Upper lobe of left lung (tissue), 6 donors: ENCODE measurements at regions not wholly inside any gene's neighbourhood (a gene's known extent, or its start where the extent isn't known, plus 50 kb on each side); places are given as distances from the start of the nearest gene placed in this dataset.

Experiments used
- ATAC-seq, 2 donors: fragments of 200-7000 bp; cut with Tn5 transposase; one replicate each; pipeline ENCODE4 v1.9.1; 2022; ENCODE audit warnings: mild to moderate bottlenecking in 2 of 2, moderate library complexity in 2 of 2; ENCODE audit not compliant: low FRiP score in 2 of 2
- DNase-seq, 2 donors: peaks; one replicate each; pipeline ENCODE4 v3.0.0-alpha.2; 2019 to 2020
- H3K27ac ChIP-seq, 4 donors: fragments of 200-600 bp; sonication (generic); one replicate each; pipeline ENCODE4 v1.5.1; 2016 to 2019
- H3K27me3 ChIP-seq, 4 donors: fragments of 200-600 bp; sonication (generic); one replicate each; pipeline ENCODE4 v1.5.1; 2017 to 2019
- H3K36me3 ChIP-seq, 4 donors: fragments of 200-600 bp; sonication (generic); one replicate each; pipeline ENCODE4 v1.5.1; 2016 to 2019
- H3K4me1 ChIP-seq, 4 donors: fragments of 200-600 bp; sonication (generic); one replicate each; pipeline ENCODE4 v1.5.1; 2018 to 2019
- H3K4me3 ChIP-seq, 4 donors: fragments of 200-600 bp; sonication (generic); one replicate each; pipeline ENCODE4 v1.5.1; 2017 to 2019; ENCODE audit warnings: mild to moderate bottlenecking in 2 of 4, moderate library complexity in 1 of 4
- H3K9me3 ChIP-seq, 4 donors: fragments of 200-600 bp; sonication (generic); one replicate each; pipeline ENCODE4 v1.5.1; 2018 to 2019
- CTCF ChIP-seq, 6 experiments: fragments of 450-650 bp in 4 of 6; fragments of 200-600 bp in 2 of 6; sonication (generic) in 2 of 6; IDR thresholded peaks; one replicate each; pipeline ENCODE4 v1.5.1; 2016 to 2019; ENCODE audit warnings: antibody characterized with exemption in 6 of 6
- EP300 ChIP-seq, 4 donors: sonication (generic); formaldehyde crosslinking; IDR thresholded peaks; one replicate each; pipeline ENCODE4 v1.5.1; 2017; ENCODE audit warnings: antibody characterized with exemption in 4 of 4, control low read depth in 2 of 4
- POLR2A ChIP-seq, 4 donors: fragments of 450-650 bp; IDR thresholded peaks; one replicate each; pipeline ENCODE4 v1.5.1; 2016 to 2017; ENCODE audit warnings: antibody characterized with exemption in 4 of 4, mild to moderate bottlenecking in 2 of 4
- POLR2AphosphoS5 ChIP-seq, 2 donors: sonication (generic); formaldehyde crosslinking; IDR thresholded peaks; one replicate each; pipeline ENCODE4 v1.5.1; 2017; ENCODE audit warnings: antibody characterized with exemption in 2 of 2
- WGBS, 2 donors: methylation state at CpG; one replicate each; pipeline ENCODE4 v1.1.5; 2017 to 2018; 5-methylcytosine and 5-hydroxymethylcytosine counted together
- donor health status: DM: no; HTN: no; CAD: no; lungs with moderate emphysema.
- donor health status: DM: no; HTN: yes; CAD: no; lungs with severe emphysema.

- Histone ChIP-seq H3K27ac (no peak overlapping the region), H3K36me3 (no peaks in the 10 kb centered on the region), H3K4me1 (no peaks in the 10 kb centered on the region), H3K9me3 (no peaks in the 10 kb centered on the region), H3K4me3 (no peak overlapping the region), H3K27me3 (no peaks in the 10 kb centered on the region)
- no peak for DNase-seq
- ATAC-seq: no peak
- 88 to 97% methylated on average over 10 of the region's 10 CpGs for WGBS, 2 donors
- no peak for TF ChIP-seq POLR2A (IDR thresholded peaks at IDR 0.05)
- no peak for TF ChIP-seq CTCF (IDR thresholded peaks at IDR 0.05)
- TF ChIP-seq EP300 (IDR thresholded peaks at IDR 0.05): no peak
Measured at GRCh38 chr2:16396171-16396570, 269.5 kb downstream of the CYRIA start.

- DNase-seq: no peak
- Histone ChIP-seq H3K9me3 (no peaks in the 10 kb centered on the region), H3K36me3 (no peaks in the 10 kb centered on the region), H3K4me1 (no peaks in the 10 kb centered on the region), H3K27ac (no peak overlapping the region), H3K4me3 (no peak overlapping the region), H3K27me3 (no peaks in the 10 kb centered on the region)
- TF ChIP-seq POLR2A (IDR thresholded peaks at IDR 0.05) (no peak), POLR2AphosphoS5 (IDR thresholded peaks at IDR 0.05) (no peak), CTCF (IDR thresholded peaks at IDR 0.05) (no peak), EP300 (IDR thresholded peaks at IDR 0.05) (no peak)
- no peak for ATAC-seq
- WGBS, 2 donors: 81 to 86% methylated on average over 1 of the region's 1 CpG
Measured at GRCh38 chr2:16395601-16396000, 270.0 kb downstream of the CYRIA start.

GRCh38 chr2:16394986-16395550 is 270.6 kb downstream of the CYRIA start:
- DNase-seq: no peak
- Histone ChIP-seq H3K4me1 (no peaks in the 10 kb centered on the region), H3K27ac (no peak overlapping the region), H3K9me3 (no peaks in the 10 kb centered on the region), H3K36me3 (no peaks in the 10 kb centered on the region), H3K4me3 (no peak overlapping the region), H3K27me3 (no peaks in the 10 kb centered on the region)
- no peak for ATAC-seq
- no peak for TF ChIP-seq POLR2AphosphoS5 (IDR thresholded peaks at IDR 0.05)
- no peak for TF ChIP-seq POLR2A (IDR thresholded peaks at IDR 0.05)
- TF ChIP-seq EP300 (IDR thresholded peaks at IDR 0.05): no peak
- TF ChIP-seq CTCF (IDR thresholded peaks at IDR 0.05): no peak
- 52 to 67% methylated on average over 3 of the region's 3 CpGs for WGBS, 2 donors

GRCh38 chr2:16394072-16394985 is 271.3 kb downstream of the CYRIA start:
- H3K36me3 ChIP-seq: no peaks in the 10 kb centered on the region
- H3K27me3 ChIP-seq: no peaks in the 10 kb centered on the region
- H3K4me1 ChIP-seq: no peaks in the 10 kb centered on the region
- H3K27ac ChIP-seq: no peak overlapping the region
- 61 to 67% methylated on average over 11 to 13 of the region's 15 CpGs for WGBS, 2 donors
- DNase-seq (peak in 1 of 2 donors; percentile 34), ATAC-seq (no peak)
- no peaks in the 10 kb centered on the region for H3K9me3 ChIP-seq
- TF ChIP-seq EP300 (IDR thresholded peaks at IDR 0.05) (no peak), POLR2AphosphoS5 (IDR thresholded peaks at IDR 0.05) (no peak), CTCF (IDR thresholded peaks at IDR 0.05) (no peak), POLR2A (IDR thresholded peaks at IDR 0.05) (no peak)
- no peak overlapping the region for H3K4me3 ChIP-seq
